ENCODE measurements at regions not wholly inside any gene's neighbourhood (a gene's known extent, or its start where the extent isn't known, plus 50 kb on each side); places are given as distances from the start of the nearest gene placed in this dataset.

- TF ChIP-seq USF2 (IDR thresholded peaks at IDR 0.05; ENCODE audit: borderline replicate concordance, low read depth, low read length) = no peak
- no peak for TF ChIP-seq POLR2AphosphoS5 (IDR thresholded peaks at IDR 0.05; ENCODE audit: low read depth, low read length)
Measured at GRCh38 chr14:104499784-104500760, 79.5 kb upstream of the C14orf180 start (continued).

GRCh38 chr14:104502060-104502459 lies 77.5 kb upstream of the C14orf180 start:
- H3K9me2 ChIP-seq = no peaks in the 10 kb centered on the region
- H3K36me3 ChIP-seq (replicated peaks in 1 of 2; ENCODE audit: control insufficient read depth in 1 of 2, insufficient read depth in 2 of 2, low read length in 1 of 2) = no peaks in the 10 kb centered on the region
- no peaks in the 10 kb centered on the region for H4K20me1 ChIP-seq (ENCODE audit: insufficient read depth)
- H2AFZ ChIP-seq (ENCODE audit: low read depth) = no peak overlapping the region
- no peaks in the 10 kb centered on the region for H3F3A ChIP-seq (replicated peaks; ENCODE audit: insufficient read depth)
- H3K27me3 ChIP-seq (ENCODE audit: insufficient read depth) = no peaks in the 10 kb centered on the region
- no peak overlapping the region for H3K9ac ChIP-seq
- DNase-seq = no peak
- CTCF ChIA-PET = interaction anchor here (1.4 kb wide), 1 partner anchor 364 kb away, joined by 4 read pairs; no protein-coding TSS in a partner anchor
- peaks cover 0 to 8% of the 10 kb centered on the region in 2 experiments; a peak in 1 of 4 replicates for H3K4me1 ChIP-seq (ENCODE audit: control insufficient read depth in 1 of 2, insufficient read depth in 2 of 2, low read depth in 1 of 2, low read length in 1 of 2)
- no peak overlapping the region for H3K4me3 ChIP-seq (ENCODE audit: low read depth in 2 of 2, low read length in 1 of 2)
- POLR2A ChIA-PET = no interaction called here
- no peak overlapping the region for H3K4me2 ChIP-seq
- 23% methylated on average over 1 of the region's 1 CpG for WGBS (ENCODE audit: low lambda C conversion rate)
- TF ChIP-seq MAX (IDR thresholded peaks at IDR 0.05; ENCODE audit: low read depth) (no peak), MEF2A (IDR thresholded peaks at IDR 0.05; ENCODE audit: borderline replicate concordance, low read depth) (no peak), ZBTB33 (IDR thresholded peaks at IDR 0.05; ENCODE audit: borderline replicate concordance, low read depth) (no peak), TCF12 (IDR thresholded peaks at IDR 0.05) (no peak), ELF1 (IDR thresholded peaks at IDR 0.05) (no peak), CHD2 (IDR thresholded peaks at IDR 0.05; ENCODE audit: low read length, partially characterized antibody) (no peak), EZH2phosphoT487 (IDR thresholded peaks at IDR 0.05; ENCODE audit: borderline replicate concordance, low read depth) (no peak), POLR2AphosphoS5 (IDR thresholded peaks at IDR 0.05; ENCODE audit: low read depth, low read length) (no peak)
- no peaks in the 10 kb centered on the region; the same call in 1 of the 2 replicates for H3K9me3 ChIP-seq
- no peak overlapping the region for H3K27ac ChIP-seq (ENCODE audit: low read depth in 2 of 2, low read length in 1 of 2)
- no peaks in the 10 kb centered on the region for H3K79me2 ChIP-seq (ENCODE audit: insufficient read depth)

GRCh38 chr14:104503691-104504090 lies 75.9 kb upstream of the C14orf180 start:
- 28% methylated on average over 5 of the region's 6 CpGs for WGBS (ENCODE audit: low lambda C conversion rate)
- CTCF ChIA-PET = interaction anchor here (1.5 kb wide), 1 partner anchor 60 kb away, joined by 5 read pairs; no protein-coding TSS in a partner anchor
- H3K79me2 ChIP-seq (ENCODE audit: insufficient read depth) = no peaks in the 10 kb centered on the region
- no peak for TF ChIP-seq TAF1 (IDR thresholded peaks at IDR 0.05; ENCODE audit: borderline replicate concordance, low read depth, low read length)
- TF ChIP-seq MXI1 (IDR thresholded peaks at IDR 0.05; ENCODE audit: low read depth, low read length) = no peak
- TF ChIP-seq TCF12 (IDR thresholded peaks at IDR 0.05) = no peak
- TF ChIP-seq SMC3 (IDR thresholded peaks at IDR 0.05; ENCODE audit: low read depth, low read length) = no peak
- TF ChIP-seq ELF1 (IDR thresholded peaks at IDR 0.05) = no peak
- TF ChIP-seq USF2 (IDR thresholded peaks at IDR 0.05; ENCODE audit: borderline replicate concordance, low read depth, low read length) = no peak
- no peak for TF ChIP-seq YY1 (IDR thresholded peaks at IDR 0.05; ENCODE audit: low read depth)
- TF ChIP-seq JUND (IDR thresholded peaks at IDR 0.05) = no peak
- TF ChIP-seq TEAD4 (IDR thresholded peaks at IDR 0.05; ENCODE audit: borderline replicate concordance, insufficient read depth) = no peak
- TF ChIP-seq MEF2A (IDR thresholded peaks at IDR 0.05; ENCODE audit: borderline replicate concordance, low read depth) = no peak
- TF ChIP-seq NRF1 (IDR thresholded peaks at IDR 0.05; ENCODE audit: low read depth, low read length) = no peak
- POLR2A ChIA-PET = no interaction called here
- no peaks in the 10 kb centered on the region for H3K27me3 ChIP-seq (ENCODE audit: insufficient read depth)
- H3K9ac ChIP-seq = no peak overlapping the region
- H4K20me1 ChIP-seq (ENCODE audit: insufficient read depth) = no peaks in the 10 kb centered on the region
- H3K9me3 ChIP-seq = no peaks in the 10 kb centered on the region; the same call in 1 of the 2 replicates
- H3K36me3 ChIP-seq (replicated peaks in 1 of 2; ENCODE audit: control insufficient read depth in 1 of 2, insufficient read depth in 2 of 2, low read length in 1 of 2) = no peaks in the 10 kb centered on the region
- DNase-seq = no peak
- no peaks in the 10 kb centered on the region for H3F3A ChIP-seq (replicated peaks; ENCODE audit: insufficient read depth)
- H3K4me2 ChIP-seq = no peak overlapping the region
- peaks cover 0 to 16% of the 10 kb centered on the region in 2 experiments; a peak in 1 of 4 replicates for H3K4me1 ChIP-seq (ENCODE audit: control insufficient read depth in 1 of 2, insufficient read depth in 2 of 2, low read depth in 1 of 2, low read length in 1 of 2)
- H3K4me3 ChIP-seq (ENCODE audit: low read depth in 2 of 2, low read length in 1 of 2) = no peak overlapping the region
- no peak overlapping the region for H3K27ac ChIP-seq (ENCODE audit: low read depth in 2 of 2, low read length in 1 of 2)
- no peak overlapping the region for H2AFZ ChIP-seq (ENCODE audit: low read depth)
- H3K9me2 ChIP-seq = no peaks in the 10 kb centered on the region

All from SK-N-SH (cell line).